ENCODE measurements at regions not wholly inside any gene's neighbourhood (a gene's known extent, or its start where the extent isn't known, plus 50 kb on each side); places are given as distances from the start of the nearest gene placed in this dataset.

DNA sequence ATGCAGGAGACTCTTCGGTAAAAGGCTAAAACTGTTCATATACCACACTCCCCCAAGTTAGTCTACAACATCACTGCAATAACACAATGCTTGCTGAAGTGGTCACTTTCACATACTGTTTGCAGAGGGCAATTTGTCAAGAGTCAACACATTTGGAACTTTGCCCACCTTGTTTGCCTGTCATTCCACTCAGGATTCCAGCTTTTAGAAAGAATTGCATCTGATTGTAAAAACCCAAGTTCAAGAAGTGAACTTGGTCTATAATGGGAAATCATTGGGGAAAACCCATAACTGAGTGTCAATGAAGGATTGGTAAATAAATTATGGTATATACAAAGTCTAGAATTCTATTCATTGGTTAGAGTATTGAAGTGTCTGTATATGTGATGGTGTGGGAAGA lies 120.5 kb downstream of the GADD45G start:
- no peak for DNase-seq

DNA sequence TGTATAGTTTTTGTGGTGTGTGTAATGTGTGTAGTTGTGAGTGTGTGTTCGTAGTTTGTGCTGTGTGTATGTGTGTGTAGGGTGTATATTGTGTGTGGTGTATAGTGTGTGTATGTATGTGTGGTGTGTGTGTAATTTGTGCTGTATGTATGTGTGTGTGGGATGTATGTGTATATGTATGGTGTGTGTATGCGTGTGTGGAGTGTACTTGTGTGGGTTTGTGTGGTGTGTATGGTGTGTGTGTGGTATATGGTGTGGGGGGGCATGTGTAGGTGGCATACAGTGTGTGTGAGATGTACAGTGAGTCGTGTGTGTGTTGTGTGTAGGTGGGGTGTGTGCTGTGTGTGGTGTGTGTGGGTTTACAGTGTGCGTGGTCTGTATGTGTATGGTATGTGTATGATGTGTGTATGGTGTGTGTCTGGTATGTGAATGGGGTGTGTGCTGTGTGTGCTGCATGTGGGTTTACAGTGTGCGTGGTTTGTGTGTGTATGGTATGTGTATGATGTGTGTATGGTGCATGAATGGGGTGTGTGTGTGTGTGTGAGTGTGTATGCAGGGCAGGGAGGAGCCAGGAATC lies 125.2 kb downstream of the GADD45G start:
- DNase-seq: no peak

DNA sequence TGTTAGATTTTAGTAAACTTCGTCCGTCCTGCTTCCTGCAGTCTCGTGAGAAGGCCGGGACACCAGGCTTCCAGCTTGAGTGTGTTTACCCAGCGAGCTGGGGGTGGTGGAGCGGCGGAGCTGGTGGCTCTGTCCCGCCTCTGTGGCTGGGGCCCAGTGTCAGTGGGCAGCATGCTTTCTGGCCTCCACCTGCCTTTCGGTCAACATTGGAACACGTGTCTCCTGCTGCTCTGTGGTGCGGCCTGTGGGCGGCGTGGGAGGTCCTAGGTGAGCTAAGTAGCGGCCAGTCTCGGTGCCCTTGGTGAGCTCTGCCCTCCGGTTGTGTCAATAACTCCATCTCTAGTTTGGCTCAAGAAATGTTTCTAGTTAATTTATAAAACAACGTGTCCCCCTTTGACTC lies 125.9 kb downstream of the GADD45G start:
- no peak for DNase-seq

DNA sequence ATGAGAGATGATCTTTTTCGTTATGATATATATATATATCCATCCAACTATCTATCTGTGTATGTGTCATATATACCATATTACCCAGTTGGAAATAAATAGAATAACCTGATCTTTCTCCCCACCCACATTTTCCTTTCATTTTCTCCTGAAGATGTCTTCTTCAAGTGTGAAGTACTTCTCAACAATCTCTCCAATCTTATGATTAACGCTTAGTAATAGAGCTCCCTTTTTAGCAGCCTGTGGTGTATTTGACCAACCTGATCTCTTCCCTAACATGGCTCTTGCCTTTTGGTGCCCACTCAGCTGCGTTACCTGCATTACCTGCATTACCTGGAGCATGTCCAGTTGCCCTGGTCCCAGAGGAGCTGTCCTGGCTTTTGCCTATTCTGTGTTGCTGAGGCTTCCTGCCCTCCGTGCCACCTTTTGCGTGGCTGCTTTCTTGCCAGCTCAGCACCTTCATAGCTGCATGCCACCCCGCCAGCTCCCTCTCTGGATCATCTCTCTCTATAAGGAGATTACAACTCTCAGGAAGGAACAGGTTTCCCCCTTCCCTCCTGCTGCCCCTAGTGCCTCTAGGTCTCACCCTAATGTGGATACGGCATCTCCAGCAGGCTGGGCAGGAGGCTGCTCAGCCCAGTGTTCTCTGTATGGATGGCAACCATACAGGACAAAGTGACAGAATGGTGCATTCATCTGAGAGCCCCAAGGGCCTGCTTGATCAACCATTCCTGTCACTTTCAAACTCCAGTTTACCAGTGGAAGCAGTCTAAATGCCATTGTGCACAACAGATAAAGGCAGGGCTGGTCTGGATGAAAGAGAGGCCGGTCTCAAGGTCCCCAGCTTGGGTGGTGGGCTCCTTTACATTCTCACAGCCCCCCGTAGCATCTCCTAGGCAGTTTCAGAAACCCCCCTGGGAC lies 126.7 kb downstream of the GADD45G start:
- DNase-seq: no peak

DNA sequence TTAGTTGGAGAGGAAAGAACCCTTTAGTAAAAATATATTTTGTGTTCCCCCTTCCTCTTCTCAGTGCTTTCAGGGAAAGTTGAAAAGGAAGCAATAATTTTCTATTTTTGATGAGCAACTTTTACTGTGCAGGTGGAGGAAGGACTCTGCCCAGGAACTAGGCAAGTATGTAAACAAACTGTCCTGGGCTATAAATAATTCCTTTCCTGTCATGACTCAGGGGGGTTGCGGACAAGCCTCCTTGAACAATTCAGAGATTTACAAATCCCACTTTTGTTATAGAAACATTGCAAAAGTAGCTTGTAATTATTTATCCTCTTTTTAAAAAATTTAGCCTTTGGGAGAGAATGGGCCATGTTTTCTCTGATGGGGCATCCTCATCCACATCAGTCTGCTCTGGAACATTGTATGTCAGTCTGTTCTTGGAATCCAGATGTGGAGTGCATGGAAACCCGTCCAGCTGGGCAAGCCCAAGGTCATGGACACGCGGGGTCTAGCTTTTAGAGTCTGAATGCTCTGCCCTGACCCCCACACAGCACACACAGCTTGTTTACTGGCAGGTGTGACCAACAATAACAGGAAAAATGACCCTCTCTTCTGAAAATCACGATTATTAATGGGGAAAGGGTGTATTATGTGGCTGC lies 127.6 kb downstream of the GADD45G start:
- DNase-seq: no peak

DNA sequence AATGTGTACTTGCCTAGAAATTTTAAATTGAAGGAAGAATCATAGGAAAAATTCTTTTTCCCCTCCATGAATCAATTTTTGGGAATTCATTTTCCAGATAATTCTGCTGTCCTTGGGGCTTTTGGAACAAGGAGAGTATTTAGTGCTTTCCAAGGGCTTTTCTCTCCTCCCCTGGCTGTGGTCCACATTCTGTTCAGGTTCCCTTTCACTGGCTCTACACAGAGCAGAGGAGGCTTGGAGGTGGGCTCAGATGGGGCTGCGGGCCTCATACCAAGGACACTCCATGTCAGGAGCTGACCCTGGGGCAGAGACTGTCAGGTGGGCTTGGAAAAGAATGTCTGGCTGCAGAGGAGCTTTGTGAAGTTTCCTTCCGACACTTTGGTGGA lies 128.1 kb downstream of the GADD45G start:
- DNase-seq: no peak

DNA sequence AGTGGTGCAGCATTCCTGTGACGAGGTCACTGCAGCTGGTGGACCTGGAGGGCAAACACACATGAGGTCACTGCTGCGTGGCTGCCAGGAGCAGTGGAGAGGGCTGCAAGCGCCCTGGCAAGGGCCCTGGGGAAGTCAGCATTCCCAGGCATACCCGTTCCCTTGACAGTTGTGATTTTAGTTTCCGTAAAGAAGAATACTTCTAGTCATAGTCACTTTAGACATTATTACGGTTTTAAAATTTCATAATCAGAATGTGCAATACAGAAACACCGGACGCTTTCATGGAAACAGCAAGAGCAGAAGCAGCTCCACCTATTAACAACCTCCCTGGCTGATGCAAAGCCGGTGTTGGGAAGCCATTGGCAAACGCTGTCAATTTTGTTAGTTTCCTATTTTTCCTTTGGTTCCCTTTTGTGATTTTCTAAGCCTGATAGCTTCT lies 129.8 kb downstream of the GADD45G start:
- no peak for DNase-seq

DNA sequence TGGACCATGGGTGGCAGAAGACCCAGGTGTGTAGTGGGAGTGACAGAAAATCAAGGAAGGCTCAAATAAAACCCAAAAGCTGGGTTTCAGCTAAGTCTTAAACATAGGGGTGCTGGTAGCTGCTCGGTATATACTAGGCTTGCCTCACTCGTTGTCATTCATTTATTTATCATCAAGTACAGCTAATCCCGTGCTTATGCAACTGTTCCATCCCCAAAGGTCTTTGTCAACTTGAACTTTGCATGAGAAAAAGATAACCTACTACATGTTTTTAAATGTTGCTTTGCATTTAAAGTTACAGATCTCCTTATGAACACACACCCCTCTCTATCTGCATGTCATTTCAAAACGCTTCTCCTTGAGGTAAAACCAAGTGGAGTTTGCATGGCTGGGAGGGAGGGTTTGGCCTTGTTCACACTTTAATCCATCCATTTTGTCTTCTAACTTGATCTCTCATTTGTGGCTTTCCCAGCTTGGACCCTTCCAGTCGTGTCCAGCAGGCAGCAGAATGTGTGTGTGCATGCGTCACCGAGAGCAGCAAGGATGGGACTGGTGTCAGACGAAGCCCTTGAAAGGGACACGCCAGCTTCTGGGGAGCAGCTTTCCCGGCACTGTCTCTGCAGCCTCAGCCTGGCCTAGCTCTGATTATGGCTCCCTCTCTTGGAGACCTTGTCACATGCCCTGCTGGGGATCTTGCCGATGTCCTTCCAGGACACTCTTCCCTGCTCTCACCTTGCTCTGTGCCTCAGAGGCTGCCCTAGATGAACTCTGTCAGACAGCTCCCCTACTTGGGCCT lies 133.5 kb downstream of the GADD45G start:
- DNase-seq: no peak

DNA sequence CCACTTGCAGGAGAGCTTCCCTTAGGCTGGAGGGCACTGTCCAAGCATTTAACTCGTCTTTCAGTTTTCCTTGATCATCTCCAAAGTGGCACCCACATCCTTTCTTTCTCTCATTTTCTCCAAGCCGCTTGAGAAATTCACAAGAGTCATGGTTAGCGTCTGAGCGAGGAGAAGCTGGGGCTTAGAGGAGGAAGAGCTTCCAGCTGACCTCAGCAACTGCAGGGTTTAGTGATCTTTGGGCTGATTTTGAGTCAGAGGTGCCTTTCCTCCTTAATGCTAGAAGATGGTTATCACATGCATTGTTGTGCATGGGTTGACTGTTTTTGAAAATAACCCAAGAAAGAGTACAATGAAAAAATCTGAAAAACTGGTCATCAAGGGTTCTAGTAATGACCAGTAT lies 134.7 kb downstream of the GADD45G start:
- no peak for DNase-seq

DNA sequence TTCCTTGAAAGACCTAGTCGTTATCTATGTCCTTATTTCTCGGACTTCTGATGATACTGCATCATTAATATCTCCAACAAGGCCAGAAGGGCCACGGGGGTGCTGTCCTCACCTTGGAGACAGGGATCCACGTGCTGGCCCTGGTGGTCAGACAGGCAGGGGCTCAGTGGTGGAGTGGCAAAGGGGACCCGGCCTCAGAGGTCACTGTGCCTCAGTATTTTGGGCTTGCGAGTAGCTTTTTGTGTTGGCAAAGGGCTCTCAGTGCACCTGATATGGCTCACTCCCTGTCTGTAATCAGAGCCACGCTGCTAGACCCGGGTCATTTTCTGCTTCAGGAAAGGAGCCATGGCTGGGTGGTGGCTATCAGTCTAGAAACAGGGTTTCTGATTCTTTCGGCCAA lies 135.1 kb downstream of the GADD45G start:
- no peak for DNase-seq

DNA sequence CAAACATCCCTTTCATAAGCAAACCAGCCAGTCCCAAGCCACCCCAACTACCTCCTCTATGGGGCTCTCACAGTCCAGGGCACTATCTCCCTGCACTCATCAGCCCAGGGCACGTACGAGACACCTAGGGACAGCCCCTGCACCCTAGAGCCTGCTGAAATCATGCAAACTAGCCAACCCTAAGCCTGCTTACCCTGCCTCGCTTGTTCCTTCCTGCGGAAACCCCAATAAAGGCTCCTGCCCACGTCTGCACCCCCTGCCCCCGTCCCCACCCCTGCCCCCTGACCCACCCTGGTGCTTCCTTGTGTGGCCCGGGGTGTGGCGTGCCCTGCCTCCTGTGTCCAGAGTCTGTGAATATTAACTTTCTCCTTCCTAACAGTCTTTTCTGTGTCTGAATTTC lies 135.9 kb downstream of the GADD45G start:
- DNase-seq: no peak

DNA sequence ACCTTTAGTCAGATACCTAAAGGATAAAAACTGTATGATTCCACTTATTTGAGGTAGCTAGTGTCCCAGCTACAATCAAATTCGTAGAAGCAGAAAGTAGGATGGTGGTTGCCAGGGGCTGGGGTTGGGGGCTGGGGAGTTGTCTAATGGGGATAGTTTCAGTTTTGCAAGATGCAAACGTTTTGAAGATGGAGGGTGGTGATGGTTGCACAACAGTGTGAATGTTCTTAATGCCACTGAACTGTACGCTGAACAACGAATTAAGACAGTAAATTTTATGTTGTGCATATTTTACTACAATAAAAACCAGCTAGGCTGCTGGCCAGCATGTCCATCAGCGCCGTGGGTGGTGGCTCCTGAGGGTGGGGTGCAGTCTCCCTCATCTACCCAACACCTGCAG lies 137.8 kb downstream of the GADD45G start:
- DNase-seq: no peak

DNA sequence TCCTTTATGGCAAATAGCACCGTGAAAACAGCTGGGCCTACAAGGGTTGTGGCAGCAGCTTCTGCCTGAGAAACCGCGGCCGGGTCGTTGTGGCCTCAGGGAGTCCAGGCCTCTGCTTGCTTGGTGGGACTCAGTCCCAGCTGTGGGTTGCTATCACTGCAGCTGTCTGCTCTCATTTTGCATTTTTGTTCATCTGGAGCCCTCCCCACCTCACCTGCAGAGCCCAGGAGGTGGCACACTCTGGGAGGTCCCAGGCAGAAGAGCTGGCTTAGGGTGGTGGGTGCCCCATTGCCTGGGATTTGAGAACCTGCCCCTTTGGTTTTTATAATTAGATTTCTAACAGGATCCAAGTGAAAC lies 138.4 kb downstream of the GADD45G start:
- DNase-seq: no peak

DNA sequence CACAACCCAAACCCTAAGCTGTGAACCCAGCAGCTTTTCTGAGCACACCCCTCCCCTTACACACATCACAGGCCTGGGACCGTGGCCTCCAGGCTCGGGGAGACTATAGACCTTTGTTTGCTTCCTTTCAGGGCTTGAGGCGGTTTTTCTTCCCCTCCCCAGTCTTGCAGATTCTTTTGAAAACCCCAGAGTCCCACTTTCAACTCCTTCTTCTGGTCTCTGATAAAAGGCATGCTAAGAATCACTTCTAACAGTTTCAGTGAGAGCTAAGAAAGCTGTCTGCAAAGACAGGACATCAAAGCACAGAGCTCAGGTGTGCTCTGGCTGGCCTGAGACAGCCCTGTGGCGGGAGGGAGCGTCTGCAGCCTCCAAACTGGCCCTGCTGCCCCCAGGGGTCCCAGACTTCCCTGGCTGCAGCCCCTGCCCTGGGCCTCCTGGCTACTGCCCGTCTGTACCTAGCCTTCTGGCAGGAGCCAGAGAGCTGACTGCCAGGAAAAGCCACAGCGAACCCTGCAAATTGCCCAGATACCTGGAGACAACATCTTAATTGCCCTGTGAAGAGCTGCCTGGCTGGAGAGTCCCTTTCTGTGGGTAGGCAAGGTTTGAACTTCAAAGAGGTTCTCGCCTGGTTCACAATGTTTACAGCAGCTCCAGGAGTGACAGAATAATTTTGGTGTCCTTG lies 138.9 kb downstream of the GADD45G start:
- DNase-seq: no peak

DNA sequence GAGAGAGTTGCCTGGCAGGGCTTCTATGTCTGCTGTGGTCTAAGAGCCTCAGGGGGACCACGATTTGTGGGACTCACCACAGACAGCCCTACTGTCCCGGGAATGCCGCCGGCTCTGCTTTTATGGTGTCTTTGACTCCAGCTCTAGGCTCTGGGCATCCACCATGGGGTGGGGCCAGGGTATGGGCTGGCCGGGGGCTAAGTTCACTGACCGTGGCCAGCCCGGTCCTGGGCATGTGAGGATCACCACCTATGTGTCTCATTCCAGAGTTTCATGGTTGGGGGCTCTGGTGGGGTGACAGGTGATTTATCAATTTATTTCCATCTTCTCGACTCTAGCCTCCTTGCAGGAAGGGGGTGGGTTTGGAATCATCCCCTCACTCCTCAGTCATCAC lies 139.4 kb downstream of the GADD45G start:
- DNase-seq: no peak

DNA sequence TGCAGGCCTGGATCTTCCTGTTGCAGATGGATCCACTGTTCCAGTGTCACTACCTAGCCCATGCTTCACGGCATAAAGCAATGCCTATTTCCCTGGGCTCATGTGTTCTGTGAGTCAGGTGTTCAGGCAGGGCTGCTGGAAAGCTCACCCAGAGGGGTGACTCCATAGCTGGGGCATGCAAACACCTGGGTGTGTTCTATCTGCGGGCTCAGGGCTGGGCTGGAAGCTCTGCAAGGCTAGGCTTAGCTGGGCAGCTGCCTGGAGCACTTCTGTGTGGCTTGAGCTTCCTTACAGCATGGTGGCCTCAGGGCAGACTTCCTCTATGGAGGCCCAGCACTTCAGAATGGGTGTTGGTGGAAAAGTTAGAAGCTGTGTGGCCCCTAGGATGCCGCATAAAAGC lies 139.9 kb downstream of the GADD45G start:
- no peak for DNase-seq

DNA sequence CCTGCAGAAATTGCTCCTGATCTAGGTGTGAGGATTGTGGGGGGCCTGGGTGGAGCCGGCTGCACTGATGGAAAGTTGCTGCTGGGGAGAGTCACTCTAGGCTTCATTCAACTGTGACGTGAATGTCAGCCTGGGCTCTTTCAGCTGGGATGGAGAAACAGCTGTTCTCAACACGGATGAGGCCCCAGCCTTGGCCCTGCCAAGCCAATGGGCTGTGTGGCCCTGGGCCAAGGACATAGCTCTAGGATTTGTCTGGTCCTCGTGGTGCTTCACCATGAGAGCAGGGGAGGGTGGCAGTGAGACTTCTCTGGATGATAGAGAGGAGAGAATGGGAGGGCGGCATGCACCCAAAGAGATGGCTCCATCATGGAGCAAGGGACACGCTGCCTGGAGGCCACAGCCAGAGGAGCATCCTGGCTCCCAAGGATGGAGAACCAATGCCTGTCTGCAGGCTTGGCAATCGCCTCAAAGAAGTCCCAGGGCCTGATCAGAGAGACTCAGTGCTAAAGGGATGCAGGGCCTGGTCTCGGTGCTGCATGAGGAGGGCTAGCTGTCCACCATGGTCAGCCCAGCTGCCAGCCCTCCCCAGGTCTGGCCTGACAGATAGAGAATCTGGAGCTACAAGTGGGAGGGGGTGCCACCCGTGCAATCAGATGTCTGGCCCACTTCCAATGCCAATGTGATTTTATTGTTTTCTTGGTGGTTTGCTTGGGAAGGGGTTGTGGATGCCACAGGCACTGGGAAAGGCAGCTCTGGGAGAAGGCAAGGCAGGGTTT lies 141.0 kb downstream of the GADD45G start:
- DNase-seq: no peak

DNA sequence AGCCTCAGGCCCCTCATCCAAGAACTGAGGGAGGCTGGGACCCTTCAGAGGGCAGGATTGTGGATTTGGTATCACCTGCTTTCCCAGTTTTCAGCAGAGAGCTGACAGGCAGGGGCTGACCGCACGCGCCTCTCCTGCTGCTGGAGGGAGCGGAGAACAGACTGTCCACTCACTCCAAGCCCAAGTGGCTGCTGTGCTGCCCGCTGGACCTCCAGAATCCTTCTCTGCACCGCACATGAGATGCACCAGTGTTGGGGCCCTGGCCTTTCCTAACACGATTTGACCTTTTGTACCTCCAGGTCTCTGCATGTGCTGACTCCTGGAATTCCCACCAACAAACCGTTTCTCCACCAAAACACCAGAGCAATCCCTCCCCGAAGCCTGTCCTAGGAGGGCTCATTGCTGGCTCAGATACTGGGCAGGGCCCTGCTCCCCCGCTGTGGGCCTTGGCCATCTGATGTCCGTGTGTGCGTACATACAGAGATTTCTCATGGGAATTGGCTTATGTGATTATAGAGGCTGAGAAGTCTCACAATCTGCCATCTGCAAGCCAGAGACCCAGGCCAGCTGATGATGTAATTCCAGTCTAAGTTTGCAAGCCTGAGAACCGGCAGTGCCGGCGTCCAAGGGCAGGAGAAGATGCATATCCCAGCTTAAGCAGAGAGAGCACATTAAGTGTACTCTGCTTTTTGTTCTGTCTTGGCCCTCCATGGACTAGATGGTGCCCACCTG lies 141.7 kb downstream of the GADD45G start:
- DNase-seq: no peak

DNA sequence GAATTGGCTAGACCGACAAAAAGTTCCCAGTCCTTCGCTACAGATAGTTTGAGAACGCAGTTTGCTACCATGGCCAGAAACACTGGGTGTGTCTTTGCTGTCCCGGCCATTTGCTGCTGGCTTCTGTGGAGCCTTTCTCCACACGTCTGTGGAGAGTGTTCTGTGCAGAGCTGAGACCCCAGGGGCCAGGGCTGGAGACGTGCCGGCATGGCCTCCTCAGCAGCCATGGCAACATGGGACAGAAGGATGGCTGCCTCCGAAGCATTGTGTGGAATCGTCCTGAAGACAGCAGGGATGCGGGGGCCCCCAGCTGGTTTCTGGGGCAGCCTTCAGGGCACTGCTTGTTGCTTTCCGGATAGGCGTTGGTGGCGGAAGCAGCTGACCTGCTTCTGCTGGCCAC lies 142.8 kb downstream of the GADD45G start:
- no peak for DNase-seq

DNA sequence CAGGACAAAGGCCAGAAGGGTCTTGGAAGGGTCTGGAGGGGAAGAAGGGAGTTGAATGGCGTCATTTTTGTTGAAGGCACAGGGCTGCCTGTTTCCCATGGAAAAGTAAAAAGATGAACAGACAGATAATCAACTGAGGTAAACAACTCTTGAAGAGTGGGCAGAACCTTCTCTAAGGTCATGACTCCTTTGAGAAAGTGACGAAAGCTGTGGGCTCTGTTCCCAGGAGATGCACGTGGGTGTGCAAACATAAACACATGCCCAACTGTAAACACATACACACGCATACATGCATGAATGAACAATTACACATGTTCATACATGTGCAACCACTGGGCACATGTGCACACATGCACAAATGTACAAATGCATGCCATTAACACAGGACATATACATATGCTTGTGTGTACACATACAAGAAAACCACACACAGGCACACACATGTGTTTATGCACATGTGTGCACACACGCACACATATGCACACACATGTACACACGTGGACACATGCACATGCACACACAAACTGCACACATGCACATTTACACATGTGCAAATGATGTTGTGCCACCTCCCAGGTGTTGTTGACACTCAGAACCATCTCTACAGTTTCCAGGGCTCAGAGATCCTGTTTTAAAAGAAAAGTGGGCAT lies 143.3 kb downstream of the GADD45G start:
- no peak for DNase-seq

Measured in NCI-H187 (cell line).